SK-N-SH treated with all-trans-retinoic acid at 6 μM for 48 hours (cell line): ENCODE measurements at regions not wholly inside any gene's neighbourhood (a gene's known extent, or its start where the extent isn't known, plus 50 kb on each side); places are given as distances from the start of the nearest gene placed in this dataset.

Experiments
- ATAC-seq: fragments of 200-7000 bp; cut with Tn5 transposase; 3 replicates; pipeline ENCODE4 v1.9.1; 2020; ENCODE audit warnings: mild to moderate bottlenecking, moderate library complexity
- ARNTL ChIP-seq: fragments of 450-650 bp; formaldehyde crosslinking; IDR thresholded peaks from 2 replicates; pipeline ENCODE4 v1.5.0; 2020; ENCODE audit warnings: low read depth, mild to moderate bottlenecking, moderate library complexity, borderline replicate concordance
- BACH2 ChIP-seq: fragments of 250-450 bp; sonication (Bioruptor Pico); IDR thresholded peaks from 2 replicates; pipeline ENCODE4 v1.9.0; 2021; ENCODE audit warnings: mild to moderate bottlenecking, borderline replicate concordance
- CSDC2 ChIP-seq: fragments of 250-450 bp; sonication (Bioruptor Pico); IDR thresholded peaks from 2 replicates; pipeline ENCODE4 v1.5.0; 2020; ENCODE audit warnings: mild to moderate bottlenecking, moderate library complexity
- ESRRG ChIP-seq: fragments of 250-450 bp; sonication (Bioruptor Pico); IDR thresholded peaks from 2 replicates; pipeline ENCODE4 v1.6.1; 2021; ENCODE audit warnings: mild to moderate bottlenecking
- GLIS3 ChIP-seq: fragments of 250-450 bp; sonication (Bioruptor Pico); IDR thresholded peaks from 2 replicates; pipeline ENCODE4 v1.5.0; 2020; ENCODE audit warnings: mild to moderate bottlenecking, moderate library complexity
- ISL1 ChIP-seq: fragments of 250-450 bp; sonication (Bioruptor Pico); IDR thresholded peaks from 2 replicates; pipeline ENCODE4 v2.1.2; 2022; ENCODE audit warnings: mild to moderate bottlenecking, moderate library complexity
- OSR1 ChIP-seq: fragments of 250-450 bp; sonication (Bioruptor Pico); IDR thresholded peaks from 2 replicates; pipeline ENCODE4 v1.8.0; 2022; ENCODE audit warnings: moderate library complexity, mild to moderate bottlenecking, inconsistent platforms
- PPARA ChIP-seq: fragments of 250-450 bp; sonication (Bioruptor Pico); IDR thresholded peaks from 2 replicates; pipeline ENCODE4 v1.5.0; 2020; ENCODE audit warnings: mild to moderate bottlenecking, borderline replicate concordance
- RARB ChIP-seq: fragments of 250-450 bp; sonication (Bioruptor Pico); IDR thresholded peaks from 2 replicates; pipeline ENCODE4 v1.8.0; 2021; ENCODE audit warnings: mild to moderate bottlenecking, moderate library complexity
- SNAI2 ChIP-seq: fragments of 250-450 bp; sonication (Bioruptor Pico); IDR thresholded peaks from 2 replicates; pipeline ENCODE4 v1.5.0; 2020; ENCODE audit warnings: mild to moderate bottlenecking, moderate library complexity
- TCF4 ChIP-seq: fragments of 250-450 bp; sonication (Bioruptor Pico); IDR thresholded peaks from 2 replicates; pipeline ENCODE4 v1.8.0; 2021; ENCODE audit warnings: mild to moderate bottlenecking, moderate library complexity, borderline replicate concordance
- TOX ChIP-seq: fragments of 250-450 bp; sonication (Bioruptor Pico); IDR thresholded peaks from 2 replicates; pipeline ENCODE4 v1.8.0; 2021; ENCODE audit warnings: mild to moderate bottlenecking, moderate library complexity, borderline replicate concordance
- ZC3H10 ChIP-seq: fragments of 250-450 bp; sonication (Bioruptor Pico); IDR thresholded peaks from 2 replicates; pipeline ENCODE4 v1.5.1; 2021; ENCODE audit warnings: mild to moderate bottlenecking, moderate library complexity
- ZFP30 ChIP-seq: fragments of 450-650 bp; formaldehyde crosslinking; IDR thresholded peaks from 2 replicates; pipeline ENCODE4 v1.5.0; 2022; ENCODE audit warnings: mild to moderate bottlenecking, moderate library complexity
- ZNF8 ChIP-seq: fragments of 450-650 bp; formaldehyde crosslinking; IDR thresholded peaks from 2 replicates; pipeline ENCODE4 v1.5.0; 2020; ENCODE audit warnings: mild to moderate bottlenecking, moderate library complexity
- TF ChIP-seq, protein P1 (sequence below): fragments of 250-450 bp; sonication (Bioruptor Pico); IDR thresholded peaks from 2 replicates; pipeline ENCODE4 v1.8.0; 2021; ENCODE audit warnings: low read depth, mild to moderate bottlenecking, moderate library complexity, borderline replicate concordance
- TF ChIP-seq, protein P2 (sequence below): fragments of 250-450 bp; sonication (Bioruptor Pico); IDR thresholded peaks from 2 replicates; pipeline ENCODE4 v1.5.0; 2020; ENCODE audit warnings: mild to moderate bottlenecking, moderate library complexity
- TF ChIP-seq, protein P3 (sequence below): fragments of 250-450 bp; sonication (Bioruptor Pico); IDR thresholded peaks from 2 replicates; pipeline ENCODE4 v1.5.1; 2021; ENCODE audit warnings: mild to moderate bottlenecking, moderate library complexity
- TF ChIP-seq, protein P4 (sequence below): fragments of 250-450 bp; sonication (Bioruptor Pico); IDR thresholded peaks from 2 replicates; pipeline ENCODE4 v1.8.0; 2020; ENCODE audit warnings: mild to moderate bottlenecking, moderate library complexity, borderline replicate concordance

DNA sequence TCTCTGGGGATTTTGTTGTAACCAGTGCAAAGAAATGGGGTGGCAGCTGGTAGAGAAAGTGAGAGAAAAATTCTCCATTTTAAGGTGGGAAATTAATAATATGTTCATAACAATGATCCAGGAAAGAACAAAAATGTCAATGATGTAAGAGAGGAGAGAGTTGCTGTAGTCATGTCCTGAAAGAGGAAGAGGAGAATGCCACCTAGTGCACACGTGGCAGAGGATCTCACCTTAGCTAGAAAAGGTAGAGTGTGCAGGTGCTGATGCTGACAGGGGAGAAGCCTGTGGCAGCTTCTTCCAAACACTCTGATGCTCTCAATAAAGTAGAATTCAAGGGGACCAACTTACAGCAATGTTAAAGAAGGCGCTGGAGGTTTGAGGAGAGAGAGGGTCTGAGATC lies 282.9 kb upstream of the PKDCC start:
- TF ChIP-seq ARNTL (CRISPR knock-in tag) (no peak), ESRRG (CRISPR knock-in tag) (no peak), PPARA (CRISPR knock-in tag) (no peak), GLIS3 (CRISPR knock-in tag) (no peak), CSDC2 (CRISPR knock-in tag) (no peak), ISL1 (CRISPR knock-in tag) (no peak), ZFP30 (CRISPR knock-in tag) (no peak), RARB (CRISPR knock-in tag) (no peak)
- TF ChIP-seq, protein P1, sequence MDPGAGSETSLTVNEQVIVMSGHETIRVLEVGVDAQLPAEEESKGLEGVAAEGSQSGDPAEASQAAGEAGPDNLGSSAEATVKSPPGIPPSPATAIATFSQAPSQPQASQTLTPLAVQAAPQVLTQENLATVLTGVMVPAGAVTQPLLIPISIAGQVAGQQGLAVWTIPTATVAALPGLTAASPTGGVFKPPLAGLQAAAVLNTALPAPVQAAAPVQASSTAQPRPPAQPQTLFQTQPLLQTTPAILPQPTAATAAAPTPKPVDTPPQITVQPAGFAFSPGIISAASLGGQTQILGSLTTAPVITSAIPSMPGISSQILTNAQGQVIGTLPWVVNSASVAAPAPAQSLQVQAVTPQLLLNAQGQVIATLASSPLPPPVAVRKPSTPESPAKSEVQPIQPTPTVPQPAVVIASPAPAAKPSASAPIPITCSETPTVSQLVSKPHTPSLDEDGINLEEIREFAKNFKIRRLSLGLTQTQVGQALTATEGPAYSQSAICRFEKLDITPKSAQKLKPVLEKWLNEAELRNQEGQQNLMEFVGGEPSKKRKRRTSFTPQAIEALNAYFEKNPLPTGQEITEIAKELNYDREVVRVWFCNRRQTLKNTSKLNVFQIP, result no peak
- TF ChIP-seq, protein P2, sequence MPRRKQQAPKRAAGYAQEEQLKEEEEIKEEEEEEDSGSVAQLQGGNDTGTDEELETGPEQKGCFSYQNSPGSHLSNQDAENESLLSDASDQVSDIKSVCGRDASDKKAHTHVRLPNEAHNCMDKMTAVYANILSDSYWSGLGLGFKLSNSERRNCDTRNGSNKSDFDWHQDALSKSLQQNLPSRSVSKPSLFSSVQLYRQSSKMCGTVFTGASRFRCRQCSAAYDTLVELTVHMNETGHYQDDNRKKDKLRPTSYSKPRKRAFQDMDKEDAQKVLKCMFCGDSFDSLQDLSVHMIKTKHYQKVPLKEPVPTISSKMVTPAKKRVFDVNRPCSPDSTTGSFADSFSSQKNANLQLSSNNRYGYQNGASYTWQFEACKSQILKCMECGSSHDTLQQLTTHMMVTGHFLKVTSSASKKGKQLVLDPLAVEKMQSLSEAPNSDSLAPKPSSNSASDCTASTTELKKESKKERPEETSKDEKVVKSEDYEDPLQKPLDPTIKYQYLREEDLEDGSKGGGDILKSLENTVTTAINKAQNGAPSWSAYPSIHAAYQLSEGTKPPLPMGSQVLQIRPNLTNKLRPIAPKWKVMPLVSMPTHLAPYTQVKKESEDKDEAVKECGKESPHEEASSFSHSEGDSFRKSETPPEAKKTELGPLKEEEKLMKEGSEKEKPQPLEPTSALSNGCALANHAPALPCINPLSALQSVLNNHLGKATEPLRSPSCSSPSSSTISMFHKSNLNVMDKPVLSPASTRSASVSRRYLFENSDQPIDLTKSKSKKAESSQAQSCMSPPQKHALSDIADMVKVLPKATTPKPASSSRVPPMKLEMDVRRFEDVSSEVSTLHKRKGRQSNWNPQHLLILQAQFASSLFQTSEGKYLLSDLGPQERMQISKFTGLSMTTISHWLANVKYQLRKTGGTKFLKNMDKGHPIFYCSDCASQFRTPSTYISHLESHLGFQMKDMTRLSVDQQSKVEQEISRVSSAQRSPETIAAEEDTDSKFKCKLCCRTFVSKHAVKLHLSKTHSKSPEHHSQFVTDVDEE (CRISPR knock-in tag), result no peak

DNA sequence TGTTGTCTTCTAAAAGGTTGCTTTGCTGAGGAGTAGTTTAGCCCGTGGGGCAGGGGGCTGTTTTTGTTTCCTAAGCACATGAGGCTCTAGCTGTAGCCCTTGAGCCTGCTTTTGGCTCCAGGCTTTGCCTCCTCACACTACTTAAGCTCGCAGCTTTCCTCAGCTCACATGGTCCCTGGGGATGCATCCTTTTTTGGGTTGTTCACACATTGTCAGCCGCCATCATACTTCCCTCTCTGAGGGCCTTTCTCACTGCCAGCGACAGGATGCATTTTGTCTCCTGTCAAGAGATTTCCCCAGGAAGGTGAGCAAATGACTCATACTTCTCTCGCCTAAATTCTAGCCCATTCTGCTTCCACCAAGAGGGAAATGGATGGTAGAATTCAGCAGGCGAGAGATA lies 279.5 kb upstream of the PKDCC start:
- no peak for ATAC-seq
- TF ChIP-seq TOX (CRISPR knock-in tag), result no peak
- TF ChIP-seq, protein P3, sequence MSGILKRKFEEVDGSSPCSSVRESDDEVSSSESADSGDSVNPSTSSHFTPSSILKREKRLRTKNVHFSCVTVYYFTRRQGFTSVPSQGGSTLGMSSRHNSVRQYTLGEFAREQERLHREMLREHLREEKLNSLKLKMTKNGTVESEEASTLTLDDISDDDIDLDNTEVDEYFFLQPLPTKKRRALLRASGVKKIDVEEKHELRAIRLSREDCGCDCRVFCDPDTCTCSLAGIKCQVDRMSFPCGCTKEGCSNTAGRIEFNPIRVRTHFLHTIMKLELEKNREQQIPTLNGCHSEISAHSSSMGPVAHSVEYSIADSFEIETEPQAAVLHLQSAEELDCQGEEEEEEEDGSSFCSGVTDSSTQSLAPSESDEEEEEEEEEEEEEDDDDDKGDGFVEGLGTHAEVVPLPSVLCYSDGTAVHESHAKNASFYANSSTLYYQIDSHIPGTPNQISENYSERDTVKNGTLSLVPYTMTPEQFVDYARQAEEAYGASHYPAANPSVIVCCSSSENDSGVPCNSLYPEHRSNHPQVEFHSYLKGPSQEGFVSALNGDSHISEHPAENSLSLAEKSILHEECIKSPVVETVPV (CRISPR knock-in tag), result no peak
- no peak for TF ChIP-seq ZC3H10 (CRISPR knock-in tag)
- TF ChIP-seq SNAI2 (CRISPR knock-in tag), result no peak
- no peak for TF ChIP-seq OSR1 (CRISPR knock-in tag)
- TF ChIP-seq BACH2, result no peak
- TF ChIP-seq TCF4 (CRISPR knock-in tag), result no peak
- TF ChIP-seq PPARA (CRISPR knock-in tag), result no peak
- TF ChIP-seq, protein P2 (CRISPR knock-in tag), result no peak
- no peak for TF ChIP-seq RARB (CRISPR knock-in tag)
- no peak for TF ChIP-seq ARNTL (CRISPR knock-in tag)
- TF ChIP-seq ZNF8, result no peak
- no peak for TF ChIP-seq GLIS3 (CRISPR knock-in tag)
- no peak for TF ChIP-seq ESRRG (CRISPR knock-in tag)
- TF ChIP-seq CSDC2 (CRISPR knock-in tag), result no peak
- TF ChIP-seq ZFP30 (CRISPR knock-in tag), result no peak
- TF ChIP-seq, all 23 proteins: peak for 0

More for the DNA sequence above, 282.9 kb upstream of the PKDCC start:
- no peak for ATAC-seq

DNA sequence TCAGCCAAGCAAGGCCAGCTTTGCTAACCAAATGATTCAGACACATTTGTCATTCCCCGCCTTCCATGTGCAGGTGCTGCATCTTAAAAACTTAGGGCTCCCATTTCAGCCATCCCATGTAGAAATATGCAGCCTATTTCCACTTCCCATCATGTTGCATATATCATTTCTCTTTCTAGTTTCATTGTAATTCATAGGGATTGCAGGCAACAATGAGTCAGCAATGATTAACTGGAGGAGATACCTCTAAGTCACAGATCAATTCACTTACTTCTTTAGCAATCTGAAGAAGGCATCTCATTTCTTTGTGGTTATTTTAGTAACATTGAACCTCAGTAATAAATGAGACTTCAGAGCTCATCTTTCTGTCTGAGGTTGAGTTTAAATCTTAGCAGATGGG lies 276.1 kb upstream of the PKDCC start:
- ATAC-seq, result no peak
- TF ChIP-seq ESRRG (CRISPR knock-in tag) (no peak), PPARA (CRISPR knock-in tag) (no peak), ZNF8 (no peak), GLIS3 (CRISPR knock-in tag) (no peak), ARNTL (CRISPR knock-in tag) (no peak), BACH2 (no peak), SNAI2 (CRISPR knock-in tag) (no peak), ZC3H10 (CRISPR knock-in tag) (no peak), CSDC2 (CRISPR knock-in tag) (no peak), TCF4 (CRISPR knock-in tag) (no peak), TOX (CRISPR knock-in tag) (no peak), ISL1 (CRISPR knock-in tag) (no peak), OSR1 (CRISPR knock-in tag) (no peak)
- TF ChIP-seq, protein P2 (CRISPR knock-in tag), result no peak
- TF ChIP-seq, protein P4, sequence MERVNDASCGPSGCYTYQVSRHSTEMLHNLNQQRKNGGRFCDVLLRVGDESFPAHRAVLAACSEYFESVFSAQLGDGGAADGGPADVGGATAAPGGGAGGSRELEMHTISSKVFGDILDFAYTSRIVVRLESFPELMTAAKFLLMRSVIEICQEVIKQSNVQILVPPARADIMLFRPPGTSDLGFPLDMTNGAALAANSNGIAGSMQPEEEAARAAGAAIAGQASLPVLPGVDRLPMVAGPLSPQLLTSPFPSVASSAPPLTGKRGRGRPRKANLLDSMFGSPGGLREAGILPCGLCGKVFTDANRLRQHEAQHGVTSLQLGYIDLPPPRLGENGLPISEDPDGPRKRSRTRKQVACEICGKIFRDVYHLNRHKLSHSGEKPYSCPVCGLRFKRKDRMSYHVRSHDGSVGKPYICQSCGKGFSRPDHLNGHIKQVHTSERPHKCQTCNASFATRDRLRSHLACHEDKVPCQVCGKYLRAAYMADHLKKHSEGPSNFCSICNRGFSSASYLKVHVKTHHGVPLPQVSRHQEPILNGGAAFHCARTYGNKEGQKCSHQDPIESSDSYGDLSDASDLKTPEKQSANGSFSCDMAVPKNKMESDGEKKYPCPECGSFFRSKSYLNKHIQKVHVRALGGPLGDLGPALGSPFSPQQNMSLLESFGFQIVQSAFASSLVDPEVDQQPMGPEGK, result no peak
- TF ChIP-seq, protein P3 (CRISPR knock-in tag), result no peak
